OCI-LY1 (cell line): ENCODE measurements at regions not wholly inside any gene's neighbourhood (a gene's known extent, or its start where the extent isn't known, plus 50 kb on each side); places are given as distances from the start of the nearest gene placed in this dataset.

Source experiments
- CTCF ChIP-seq: fragments of 200-600 bp; sonication (generic), shearing (Covaris generic); IDR thresholded peaks from 2 replicates; pipeline ENCODE4 v1.5.1; 2017; ENCODE audit warnings: mild to moderate bottlenecking, antibody characterized with exemption, low read length, moderate library complexity, mixed read lengths
- EZH2 ChIP-seq: fragments of 200-600 bp; sonication (generic), shearing (Covaris generic); IDR thresholded peaks from 2 replicates; pipeline ENCODE4 v1.8.0; 2017; ENCODE audit warnings: borderline replicate concordance, mixed run types, mild to moderate bottlenecking, antibody characterized with exemption, low read length, moderate library complexity, mixed read lengths

GRCh38 chr4:130808492-130808891, 1712.5 kb downstream of the C4orf33 start:
- TF ChIP-seq CTCF = peak; percentile 43; the same call in 1 of the 2 replicates
- no peak for TF ChIP-seq EZH2
